ENCODE measurements at regions not wholly inside any gene's neighbourhood (a gene's known extent, or its start where the extent isn't known, plus 50 kb on each side); places are given as distances from the start of the nearest gene placed in this dataset.

DNA sequence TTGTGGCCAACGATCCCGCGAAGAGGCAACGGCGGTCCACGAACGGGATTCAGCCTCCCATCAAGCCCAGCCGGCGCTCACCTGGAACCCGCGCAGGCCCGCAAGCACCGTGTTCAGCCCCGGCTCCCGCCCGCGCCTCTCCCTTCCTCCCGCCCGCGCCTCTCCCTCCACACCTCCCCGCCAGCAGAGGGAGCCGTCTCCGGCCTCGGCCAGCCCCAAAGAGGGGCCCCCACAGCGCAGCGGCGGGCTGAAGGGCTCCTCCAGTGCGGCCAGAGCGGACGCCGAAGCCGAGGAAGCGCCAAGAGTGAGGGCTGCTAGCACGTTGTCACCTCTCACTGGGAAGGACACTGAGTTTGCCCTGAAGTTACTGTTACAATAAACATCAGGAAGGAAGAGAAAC, 55.3 kb upstream of the LAPTM4A start:
- ATAC-seq (peak in 1 of 4 donors; percentile 37), DNase-seq (peak in 1 of 2 donors; percentile 31)
- no peaks in the 10 kb centered on the region for H3K4me1 ChIP-seq
- no peak overlapping the region for H3K4me3 ChIP-seq
- WGBS, 3 donors: 11 to 24% (median 16%) methylated on average over 30 to 34 of the region's 34 CpGs
- no peak overlapping the region for H3K27ac ChIP-seq
- H3K9me3 ChIP-seq: peaks cover 5% of the 10 kb centered on the region
- H3K27me3 ChIP-seq (ENCODE audit: insufficient read depth in 3 of 3, low read length in 2 of 3): peaks cover 0 to 12% (median 10%) of the 10 kb centered on the region in 3 donors
- H3K36me3 ChIP-seq (ENCODE audit: insufficient read depth in 1 of 2, low read depth in 1 of 2): no peaks in the 10 kb centered on the region
- intact Hi-C loops (cut with DNase I): no loop called here
- TF ChIP-seq, protein P1, sequence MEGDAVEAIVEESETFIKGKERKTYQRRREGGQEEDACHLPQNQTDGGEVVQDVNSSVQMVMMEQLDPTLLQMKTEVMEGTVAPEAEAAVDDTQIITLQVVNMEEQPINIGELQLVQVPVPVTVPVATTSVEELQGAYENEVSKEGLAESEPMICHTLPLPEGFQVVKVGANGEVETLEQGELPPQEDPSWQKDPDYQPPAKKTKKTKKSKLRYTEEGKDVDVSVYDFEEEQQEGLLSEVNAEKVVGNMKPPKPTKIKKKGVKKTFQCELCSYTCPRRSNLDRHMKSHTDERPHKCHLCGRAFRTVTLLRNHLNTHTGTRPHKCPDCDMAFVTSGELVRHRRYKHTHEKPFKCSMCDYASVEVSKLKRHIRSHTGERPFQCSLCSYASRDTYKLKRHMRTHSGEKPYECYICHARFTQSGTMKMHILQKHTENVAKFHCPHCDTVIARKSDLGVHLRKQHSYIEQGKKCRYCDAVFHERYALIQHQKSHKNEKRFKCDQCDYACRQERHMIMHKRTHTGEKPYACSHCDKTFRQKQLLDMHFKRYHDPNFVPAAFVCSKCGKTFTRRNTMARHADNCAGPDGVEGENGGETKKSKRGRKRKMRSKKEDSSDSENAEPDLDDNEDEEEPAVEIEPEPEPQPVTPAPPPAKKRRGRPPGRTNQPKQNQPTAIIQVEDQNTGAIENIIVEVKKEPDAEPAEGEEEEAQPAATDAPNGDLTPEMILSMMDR (IDR thresholded peaks at IDR 0.05): peak; percentile 32

DNA sequence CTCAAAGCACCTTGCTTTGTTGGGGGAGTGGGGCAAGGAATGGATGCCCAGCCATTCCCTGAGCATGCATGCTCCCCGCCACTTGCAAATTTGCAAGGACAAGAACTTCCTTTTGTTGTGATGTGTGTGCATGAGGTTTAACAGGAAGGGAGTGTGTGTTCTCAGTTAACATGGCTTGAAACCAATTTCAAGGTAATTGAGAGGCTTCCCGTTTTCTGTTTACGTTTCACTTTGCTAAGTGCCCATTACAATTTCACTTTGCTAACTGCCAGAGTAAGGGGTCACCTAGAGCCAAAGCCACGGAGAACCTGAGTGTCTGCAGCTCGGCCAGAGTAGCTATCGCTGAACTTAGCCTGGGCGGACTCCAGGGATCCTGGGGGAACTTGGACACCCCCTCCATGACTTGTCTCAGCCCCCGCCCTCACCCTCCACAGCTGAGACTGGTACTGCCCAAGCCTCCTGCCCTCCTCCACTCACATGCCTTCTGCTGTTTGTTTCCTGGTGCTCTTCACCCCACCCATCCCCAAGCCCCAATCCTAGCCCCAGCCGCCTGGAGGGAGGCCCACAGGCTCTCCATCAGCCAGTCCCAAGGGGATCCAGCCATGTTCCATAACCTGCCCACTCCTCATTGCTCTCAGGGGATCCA, 53.6 kb upstream of the LAPTM4A start:
- ATAC-seq (no peak), DNase-seq (no peak)
- Histone ChIP-seq H3K27me3 (ENCODE audit: insufficient read depth in 3 of 3, low read length in 2 of 3) (peaks cover 0 to 12% (median 10%) of the 10 kb centered on the region in 3 donors), H3K4me3 (no peak overlapping the region), H3K27ac (no peak overlapping the region), H3K4me1 (no peaks in the 10 kb centered on the region), H3K9me3 (peaks cover under 1% of the 10 kb centered on the region), H3K36me3 (ENCODE audit: insufficient read depth in 1 of 2, low read depth in 1 of 2) (no peaks in the 10 kb centered on the region)
- intact Hi-C loops (cut with DNase I): no loop called here
- TF ChIP-seq, protein P1 (IDR thresholded peaks at IDR 0.05): no peak
- WGBS, 3 donors: 37 to 41% (median 39%) methylated on average over 9 of the region's 9 CpGs

DNA sequence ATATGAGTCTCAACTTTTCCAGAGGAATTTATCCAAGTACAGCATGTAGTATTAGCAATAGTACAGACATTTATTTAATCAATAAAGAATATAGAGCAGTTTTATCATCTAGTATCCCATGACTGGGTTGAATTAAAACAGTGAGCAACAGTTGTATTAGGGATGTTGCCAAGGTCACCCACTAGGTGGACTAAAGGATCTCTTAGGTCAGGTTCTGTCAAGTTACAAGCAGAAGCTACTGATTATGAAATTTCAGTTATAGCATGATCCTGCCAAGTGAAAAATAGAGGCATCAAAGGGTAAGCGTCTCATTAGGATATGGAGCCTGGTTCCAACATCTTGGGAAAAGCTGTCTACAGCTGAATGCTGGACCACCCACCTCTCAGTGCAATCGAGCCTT, 52.1 kb upstream of the LAPTM4A start:
- TF ChIP-seq, protein P1 (IDR thresholded peaks at IDR 0.05): no peak
- WGBS, 3 donors: 60 to 73% (median 60%) methylated on average over 2 of the region's 2 CpGs
- intact Hi-C loops (cut with DNase I): no loop called here
- Histone ChIP-seq H3K27ac (no peak overlapping the region), H3K27me3 (ENCODE audit: insufficient read depth in 3 of 3, low read length in 2 of 3) (peaks cover 0 to 12% (median 10%) of the 10 kb centered on the region in 3 donors), H3K4me1 (no peaks in the 10 kb centered on the region), H3K4me3 (no peak overlapping the region), H3K9me3 (no peaks in the 10 kb centered on the region), H3K36me3 (ENCODE audit: insufficient read depth in 1 of 2, low read depth in 1 of 2) (no peaks in the 10 kb centered on the region)
- no peak for DNase-seq
- ATAC-seq: no peak
